ENCODE measurements at regions not wholly inside any gene's neighbourhood (a gene's known extent, or its start where the extent isn't known, plus 50 kb on each side); places are given as distances from the start of the nearest gene placed in this dataset.

GRCh38 chr4:31573554-31573953, 853.4 kb downstream of the PCDH7 start:
- H3K4me3 ChIP-seq (ENCODE audit: low read depth, low read length): no peak overlapping the region
- TF ChIP-seq CTCF (IDR thresholded peaks at IDR 0.05; ENCODE audit: borderline replicate concordance, insufficient read depth, low read depth, low read length): no peak

GRCh38 chr4:31575504-31575903, 855.3 kb downstream of the PCDH7 start:
- no peak for TF ChIP-seq CTCF (IDR thresholded peaks at IDR 0.05; ENCODE audit: borderline replicate concordance, insufficient read depth, low read depth, low read length)
- no peak overlapping the region for H3K4me3 ChIP-seq (ENCODE audit: low read depth, low read length)

- no peak overlapping the region for H3K4me3 ChIP-seq (ENCODE audit: low read depth, low read length)
Observed at GRCh38 chr4:31580843-31581242, 860.7 kb downstream of the PCDH7 start.

GRCh38 chr4:31585503-31585902, 865.3 kb downstream of the PCDH7 start:
- H3K4me3 ChIP-seq (ENCODE audit: low read depth, low read length): no peak overlapping the region
- TF ChIP-seq CTCF (IDR thresholded peaks at IDR 0.05; ENCODE audit: borderline replicate concordance, insufficient read depth, low read depth, low read length): no peak

More at GRCh38 chr4:31580843-31581242, 860.7 kb downstream of the PCDH7 start:
- TF ChIP-seq CTCF (IDR thresholded peaks at IDR 0.05; ENCODE audit: borderline replicate concordance, insufficient read depth, low read depth, low read length): no peak

GRCh38 chr4:31592293-31592692, 872.1 kb downstream of the PCDH7 start:
- TF ChIP-seq CTCF (IDR thresholded peaks at IDR 0.05; ENCODE audit: borderline replicate concordance, insufficient read depth, low read depth, low read length): no peak
- H3K4me3 ChIP-seq (ENCODE audit: low read depth, low read length): no peak overlapping the region

- no peak for TF ChIP-seq CTCF (IDR thresholded peaks at IDR 0.05; ENCODE audit: borderline replicate concordance, insufficient read depth, low read depth, low read length)
- no peak overlapping the region for H3K4me3 ChIP-seq (ENCODE audit: low read depth, low read length)
Observed at GRCh38 chr4:31595496-31595895, 875.3 kb downstream of the PCDH7 start.

- no peak for TF ChIP-seq CTCF (IDR thresholded peaks at IDR 0.05; ENCODE audit: borderline replicate concordance, insufficient read depth, low read depth, low read length)
- no peak overlapping the region for H3K4me3 ChIP-seq (ENCODE audit: low read depth, low read length)
Observed at GRCh38 chr4:31598639-31599038, 878.5 kb downstream of the PCDH7 start.

Measured in GM12875 (cell line).